ENCODE measurements at regions not wholly inside any gene's neighbourhood (a gene's known extent, or its start where the extent isn't known, plus 50 kb on each side); places are given as distances from the start of the nearest gene placed in this dataset.

DNA sequence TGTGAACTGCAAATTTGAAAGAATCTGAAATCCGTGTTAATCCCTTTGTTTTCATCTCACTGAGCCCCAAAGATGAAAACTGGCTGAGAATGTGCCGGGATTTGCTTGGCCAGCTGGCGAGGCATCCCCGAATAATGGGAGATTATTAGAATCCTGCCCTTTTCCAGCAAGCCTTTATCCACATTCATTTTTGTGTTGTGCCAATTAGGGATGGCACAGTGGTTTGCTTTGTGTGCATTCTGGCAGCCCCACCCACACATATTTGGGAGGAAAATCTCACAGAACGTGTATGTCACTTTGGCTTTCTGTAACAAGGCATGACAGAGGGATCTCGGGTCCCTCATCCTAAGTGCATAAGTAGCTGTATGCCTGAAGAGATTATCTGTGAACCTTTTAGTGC is 405.8 kb upstream of the FAM98A start:
- TF ChIP-seq, protein P1, sequence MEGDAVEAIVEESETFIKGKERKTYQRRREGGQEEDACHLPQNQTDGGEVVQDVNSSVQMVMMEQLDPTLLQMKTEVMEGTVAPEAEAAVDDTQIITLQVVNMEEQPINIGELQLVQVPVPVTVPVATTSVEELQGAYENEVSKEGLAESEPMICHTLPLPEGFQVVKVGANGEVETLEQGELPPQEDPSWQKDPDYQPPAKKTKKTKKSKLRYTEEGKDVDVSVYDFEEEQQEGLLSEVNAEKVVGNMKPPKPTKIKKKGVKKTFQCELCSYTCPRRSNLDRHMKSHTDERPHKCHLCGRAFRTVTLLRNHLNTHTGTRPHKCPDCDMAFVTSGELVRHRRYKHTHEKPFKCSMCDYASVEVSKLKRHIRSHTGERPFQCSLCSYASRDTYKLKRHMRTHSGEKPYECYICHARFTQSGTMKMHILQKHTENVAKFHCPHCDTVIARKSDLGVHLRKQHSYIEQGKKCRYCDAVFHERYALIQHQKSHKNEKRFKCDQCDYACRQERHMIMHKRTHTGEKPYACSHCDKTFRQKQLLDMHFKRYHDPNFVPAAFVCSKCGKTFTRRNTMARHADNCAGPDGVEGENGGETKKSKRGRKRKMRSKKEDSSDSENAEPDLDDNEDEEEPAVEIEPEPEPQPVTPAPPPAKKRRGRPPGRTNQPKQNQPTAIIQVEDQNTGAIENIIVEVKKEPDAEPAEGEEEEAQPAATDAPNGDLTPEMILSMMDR (conservative IDR thresholded peaks at IDR 0.05; ENCODE audit: low read length), result no peak
- no peak for TF ChIP-seq EZH2phosphoT487 (IDR thresholded peaks at IDR 0.05; ENCODE audit: borderline replicate concordance, low read depth, low read length)

All from OCI-LY7 (cell line).